ENCODE measurements at regions not wholly inside any gene's neighbourhood (a gene's known extent, or its start where the extent isn't known, plus 50 kb on each side); places are given as distances from the start of the nearest gene placed in this dataset.

- no peak for TF ChIP-seq CTCF (conservative IDR thresholded peaks at IDR 0.05; ENCODE audit: low read length)
- DNase-seq (ENCODE audit: low read depth), result no peak
- no peak overlapping the region for H3K4me3 ChIP-seq (ENCODE audit: low read length)
Measured at GRCh38 chr18:76584414-76585310, 89.6 kb upstream of the ZNF516 start.

DNA sequence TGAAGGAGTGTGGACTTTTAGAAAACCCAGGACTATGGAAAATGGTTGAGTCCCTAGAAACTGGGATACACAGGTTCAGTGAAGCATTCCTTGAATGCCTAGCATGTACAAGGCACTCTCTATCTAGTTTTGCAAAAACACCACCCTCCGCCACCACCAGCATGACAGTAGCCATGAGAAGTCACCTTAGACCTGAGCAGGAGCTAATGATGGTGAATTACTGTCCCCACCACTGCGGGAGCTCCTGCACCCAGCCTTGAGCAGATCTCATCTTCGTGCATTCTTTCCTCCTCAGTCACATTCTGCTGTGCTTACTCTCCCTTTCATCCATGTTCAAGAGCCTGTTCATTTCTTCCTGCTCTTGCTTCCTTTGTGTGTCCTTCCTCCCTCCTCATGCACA lies 86.2 kb upstream of the ZNF516 start:
- H3K4me3 ChIP-seq (ENCODE audit: low read length), result no peak overlapping the region
- DNase-seq (ENCODE audit: low read depth), result no peak
- TF ChIP-seq CTCF (conservative IDR thresholded peaks at IDR 0.05; ENCODE audit: low read length), result no peak

DNA sequence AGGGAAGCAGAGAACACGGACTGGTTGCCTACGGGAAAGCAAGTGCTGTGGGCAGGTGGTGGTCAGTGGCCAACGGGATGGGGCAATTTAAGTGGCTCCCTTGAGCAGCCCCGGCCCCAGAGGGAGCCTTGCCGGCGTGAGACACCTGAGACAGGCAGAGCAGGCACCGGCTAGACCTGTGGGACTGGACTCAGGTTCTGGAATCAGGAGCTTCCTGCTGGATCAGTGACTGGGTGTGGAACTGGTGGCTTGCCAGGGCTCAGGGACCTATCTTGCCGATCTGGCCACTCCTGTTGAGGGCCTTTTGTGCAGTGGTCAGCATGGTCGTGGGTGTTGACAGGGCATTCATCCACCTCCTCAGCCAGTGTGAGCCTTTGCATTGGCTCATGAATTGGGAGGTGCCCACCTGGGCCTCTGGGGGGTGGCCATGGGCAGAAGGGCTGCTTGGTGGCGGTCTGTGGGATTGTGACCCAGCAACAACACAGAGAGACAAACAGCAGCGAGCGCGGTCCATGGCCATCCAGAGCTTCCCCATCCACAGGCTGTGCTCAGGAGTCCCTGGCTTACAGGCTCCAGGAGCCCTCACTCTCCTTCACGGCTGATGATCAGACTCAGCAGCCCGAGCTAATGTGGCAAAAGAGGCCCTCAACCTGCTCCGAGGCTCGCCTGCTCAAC lies 85.4 kb upstream of the ZNF516 start:
- no peak overlapping the region for H3K4me3 ChIP-seq (ENCODE audit: low read length)
- DNase-seq (ENCODE audit: low read depth), result no peak
- TF ChIP-seq CTCF (conservative IDR thresholded peaks at IDR 0.05; ENCODE audit: low read length), result no peak

DNA sequence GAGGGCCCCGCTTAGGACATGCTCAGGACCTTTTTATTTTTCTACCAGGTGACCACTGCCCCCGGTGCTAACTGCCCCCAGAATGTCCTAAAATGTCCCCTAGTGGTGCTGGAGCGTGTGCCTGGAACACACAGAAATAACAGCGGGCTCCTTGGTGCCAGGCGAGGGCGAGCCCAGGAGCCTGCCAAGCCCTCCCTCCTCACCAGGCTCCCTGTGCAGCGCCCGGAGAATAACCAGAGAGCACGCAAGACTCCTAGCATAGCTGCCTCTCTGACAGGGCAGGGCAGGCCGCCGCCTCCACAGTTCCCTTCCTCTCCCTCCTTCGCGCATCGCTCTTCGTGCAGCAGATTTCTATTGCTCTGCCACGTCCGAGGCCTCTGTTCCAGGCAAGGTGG lies 84.3 kb upstream of the ZNF516 start:
- no peak for DNase-seq (ENCODE audit: low read depth)
- no peak overlapping the region for H3K4me3 ChIP-seq (ENCODE audit: low read length)
- TF ChIP-seq CTCF (conservative IDR thresholded peaks at IDR 0.05; ENCODE audit: low read length), result no peak

GRCh38 chr18:76578571-76579300 lies 83.7 kb upstream of the ZNF516 start:
- H3K4me3 ChIP-seq (ENCODE audit: low read length), result no peak overlapping the region
- no peak for TF ChIP-seq CTCF (conservative IDR thresholded peaks at IDR 0.05; ENCODE audit: low read length)
- no peak for DNase-seq (ENCODE audit: low read depth)

GRCh38 chr18:76573325-76574025 lies 78.4 kb upstream of the ZNF516 start:
- H3K4me3 ChIP-seq (ENCODE audit: low read length), result no peak overlapping the region
- peak; percentile 70 for DNase-seq (ENCODE audit: low read depth)
- TF ChIP-seq CTCF (conservative IDR thresholded peaks at IDR 0.05; ENCODE audit: low read length), result no peak

Measured in AG10803 (cell line).